IPS DF 4.7 (cell line): ENCODE measurements at regions not wholly inside any gene's neighbourhood (a gene's known extent, or its start where the extent isn't known, plus 50 kb on each side); places are given as distances from the start of the nearest gene placed in this dataset.
"Not testable (repeated sequence)": the region's sequence is repeated elsewhere in the genome, so short reads cannot be mapped to it uniquely, and the experiment has no call there.

Experiments
- DNase-seq: peaks from one replicate; pipeline ENCODE4 v3.0.0-alpha.2; 2013; ENCODE audit warnings: low spot score; ENCODE audit errors: extremely low read depth

DNA sequence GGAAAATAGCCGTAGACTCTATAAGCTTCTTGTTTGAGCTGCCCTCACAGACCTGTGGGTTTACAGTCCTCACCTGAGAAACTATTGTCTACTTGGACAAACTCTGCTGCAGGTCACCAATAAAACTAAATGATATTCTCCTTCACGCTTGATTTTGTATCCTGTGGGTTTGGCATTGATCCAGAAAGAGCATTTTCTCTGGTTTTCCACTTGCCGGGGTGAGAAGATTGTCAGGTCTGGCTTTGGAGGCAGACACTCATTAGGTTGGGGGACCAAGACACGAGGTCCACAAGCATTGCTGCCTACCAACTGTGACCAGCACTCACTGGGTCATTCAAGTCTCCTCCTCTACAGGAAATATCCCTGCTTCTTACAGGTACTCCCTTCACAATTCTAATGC, 68.5 kb downstream of the CDC14C start:
- no peak for DNase-seq

DNA sequence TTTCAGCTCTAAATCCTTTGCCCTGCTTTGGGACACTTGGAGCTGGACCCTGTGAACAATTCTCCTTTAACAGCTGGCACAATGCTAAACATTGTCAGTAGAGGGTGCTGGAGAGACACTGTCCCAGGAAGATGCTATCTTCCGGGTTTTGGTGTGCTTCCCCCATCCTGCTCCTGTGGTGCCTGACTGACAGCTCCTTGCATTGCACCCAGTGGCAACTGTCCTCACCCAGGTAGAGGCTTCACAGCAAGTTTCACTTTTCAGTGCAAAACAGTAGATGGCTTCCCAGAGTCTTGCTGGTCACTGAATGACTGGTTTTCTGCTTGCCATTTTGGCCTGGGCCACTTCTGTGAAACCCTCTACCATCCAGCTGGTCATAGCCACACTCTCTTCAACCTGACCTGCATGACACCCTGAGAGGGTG, 77.3 kb downstream of the CDC14C start:
- peak; percentile 78 for DNase-seq

DNA sequence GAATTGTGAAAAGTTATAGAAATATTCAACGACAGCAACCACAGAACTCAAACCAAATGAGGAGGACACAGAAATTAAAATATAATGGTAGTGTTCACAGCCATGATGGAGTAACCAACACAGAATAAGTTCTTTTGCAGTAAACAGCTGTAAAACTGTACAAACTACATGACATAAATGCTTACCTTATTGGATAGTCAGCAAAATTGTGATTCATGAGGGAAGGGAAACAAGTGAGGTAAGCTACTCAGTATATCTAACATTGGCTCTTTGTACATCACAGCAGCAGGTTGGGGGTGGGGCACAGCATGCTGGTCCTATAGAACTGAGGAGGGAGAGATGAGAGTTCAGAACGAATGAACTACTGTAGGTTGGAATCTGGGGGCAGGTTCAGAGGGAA, 86.4 kb downstream of the CDC14C start:
- DNase-seq: no peak

DNA sequence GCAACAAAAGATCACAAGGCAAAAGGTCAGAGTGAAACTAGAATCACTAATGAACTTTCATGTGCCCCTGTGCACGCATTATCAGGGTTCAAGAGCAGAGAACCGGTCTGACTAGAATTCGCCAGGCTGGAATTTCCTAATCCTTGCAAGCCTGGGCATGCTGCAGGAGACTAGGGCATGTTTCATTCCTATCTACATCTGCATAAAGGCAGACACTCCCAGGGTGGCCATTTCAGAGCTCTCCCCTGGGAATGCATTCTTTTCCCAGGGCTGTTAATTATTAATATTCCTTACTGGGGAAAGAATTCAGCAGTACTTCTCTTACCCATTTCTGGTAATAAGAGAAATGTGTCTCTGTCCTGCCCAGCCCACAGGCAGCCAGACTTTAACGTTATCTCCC, 90.5 kb downstream of the CDC14C start:
- no peak for DNase-seq

DNA sequence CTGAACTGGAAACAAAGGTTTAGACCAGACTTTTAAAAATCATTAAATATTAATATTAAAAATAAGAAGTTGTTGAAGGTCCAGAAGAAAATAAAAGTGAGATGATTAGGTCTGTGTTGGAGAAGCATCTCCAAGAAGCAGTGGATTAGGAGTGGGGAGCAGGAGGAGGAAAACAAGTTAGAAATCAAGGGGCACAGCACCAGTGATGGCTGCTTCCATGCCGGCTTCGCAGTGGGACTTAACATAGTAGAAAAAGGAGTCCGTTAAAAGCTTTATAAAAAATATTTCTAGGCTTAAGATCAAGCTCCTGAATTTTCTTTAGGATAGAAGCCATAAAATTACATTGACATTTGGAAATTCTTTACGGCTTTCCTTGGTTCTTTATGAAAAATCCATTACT, 95.8 kb downstream of the CDC14C start:
- no peak for DNase-seq

DNA sequence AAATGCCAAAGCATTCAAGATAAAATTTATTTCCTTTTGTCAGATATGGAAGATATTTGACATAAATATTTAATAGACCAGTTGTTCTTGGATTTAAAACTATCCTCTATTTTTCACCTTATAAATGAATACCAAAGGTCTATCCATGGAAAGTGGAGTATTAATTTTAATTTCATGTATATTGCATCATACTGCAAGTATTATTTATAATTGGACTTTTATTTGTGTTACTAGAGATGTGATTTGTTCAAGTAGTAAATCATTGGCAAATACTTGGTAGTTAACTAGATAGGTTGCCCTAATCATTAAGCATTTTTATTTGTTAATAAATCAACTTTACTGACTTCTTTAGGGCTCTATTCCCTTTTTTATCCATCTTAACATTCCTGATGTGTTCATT, 98.1 kb downstream of the CDC14C start:
- no peak for DNase-seq

DNA sequence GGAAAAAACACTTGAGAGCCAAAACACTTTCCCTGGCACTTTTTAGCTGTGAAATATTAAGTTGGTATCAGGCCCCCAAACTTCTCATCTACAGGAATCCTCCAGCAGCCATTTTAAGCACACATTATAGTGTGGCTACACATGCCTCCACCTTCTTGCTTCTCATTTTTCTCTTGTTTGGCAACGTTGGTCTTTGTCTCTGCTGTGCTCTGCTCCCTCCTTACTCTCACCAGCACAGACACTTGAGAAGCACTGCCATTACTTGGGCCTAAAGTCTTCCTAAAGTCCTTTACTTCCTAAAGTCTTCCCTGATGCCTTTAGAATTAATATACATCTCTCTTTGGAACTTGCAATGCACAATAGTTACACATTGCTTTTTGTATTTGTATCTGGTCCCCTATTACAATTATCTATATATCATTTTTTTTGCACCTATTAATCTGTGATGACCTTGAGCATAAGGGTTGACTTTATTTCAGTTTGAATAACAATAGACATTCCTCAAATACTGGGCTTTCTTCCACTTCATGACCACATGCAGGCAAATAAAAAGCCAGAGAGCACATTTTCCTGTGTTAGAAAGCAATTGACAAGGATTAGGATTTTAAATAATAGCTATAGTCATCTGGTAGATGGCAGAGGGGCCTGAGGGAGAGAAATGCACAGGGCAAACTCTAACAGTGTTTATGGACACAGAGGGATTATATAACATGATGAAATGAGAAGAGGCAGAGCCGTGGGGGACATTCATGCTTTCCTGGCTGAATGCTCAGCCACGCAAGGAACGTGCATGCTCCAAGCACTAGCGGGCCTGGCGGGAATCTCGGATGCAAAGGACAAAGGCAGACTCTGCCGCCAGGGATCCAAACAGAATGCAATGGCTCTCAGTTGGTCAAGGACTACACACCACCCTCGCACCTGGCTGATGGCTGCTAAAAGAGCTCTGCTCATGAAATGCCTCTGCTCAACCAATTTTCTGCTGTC, 99.3 kb downstream of the CDC14C start:
- DNase-seq: no peak

DNA sequence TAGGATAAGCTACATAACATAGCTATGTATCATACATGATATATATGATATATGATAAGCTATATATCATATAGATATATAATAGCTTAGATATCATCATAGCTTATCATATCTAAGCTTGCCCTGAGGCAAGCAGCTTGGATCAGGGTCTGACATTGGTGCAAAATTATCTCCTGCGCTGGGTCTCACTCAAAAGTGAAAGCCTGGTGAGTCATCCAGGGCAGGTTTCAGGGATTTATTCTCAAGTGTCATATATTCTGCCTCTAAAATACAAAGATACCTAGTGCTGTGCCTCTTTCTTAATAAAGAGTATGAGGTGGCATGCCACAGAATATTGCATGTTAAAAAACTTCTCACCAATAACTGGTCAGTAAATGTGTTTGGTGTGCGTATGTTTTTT, 105.9 kb downstream of the CDC14C start:
- DNase-seq: no peak

DNA sequence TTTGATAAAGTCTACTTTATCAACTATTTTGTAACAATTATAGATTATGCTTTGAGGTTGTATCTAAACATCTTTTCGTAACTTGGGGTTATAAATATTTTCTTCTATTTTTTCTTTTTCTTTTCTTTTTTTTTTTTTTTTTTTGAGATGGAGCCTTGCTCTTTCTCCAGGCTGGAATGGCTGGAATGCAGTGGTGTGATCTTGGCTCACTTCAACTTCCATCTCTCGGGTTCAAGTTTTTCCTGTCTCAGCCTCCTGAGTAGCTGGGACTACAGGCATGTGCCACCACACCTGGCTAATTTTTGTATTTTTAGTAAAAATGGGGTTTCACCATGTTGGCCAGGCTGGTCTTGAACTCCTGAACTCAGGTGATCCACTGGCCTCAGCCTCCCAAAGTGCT, 108.8 kb downstream of the CDC14C start:
- DNase-seq: not testable (repeated sequence)

DNA sequence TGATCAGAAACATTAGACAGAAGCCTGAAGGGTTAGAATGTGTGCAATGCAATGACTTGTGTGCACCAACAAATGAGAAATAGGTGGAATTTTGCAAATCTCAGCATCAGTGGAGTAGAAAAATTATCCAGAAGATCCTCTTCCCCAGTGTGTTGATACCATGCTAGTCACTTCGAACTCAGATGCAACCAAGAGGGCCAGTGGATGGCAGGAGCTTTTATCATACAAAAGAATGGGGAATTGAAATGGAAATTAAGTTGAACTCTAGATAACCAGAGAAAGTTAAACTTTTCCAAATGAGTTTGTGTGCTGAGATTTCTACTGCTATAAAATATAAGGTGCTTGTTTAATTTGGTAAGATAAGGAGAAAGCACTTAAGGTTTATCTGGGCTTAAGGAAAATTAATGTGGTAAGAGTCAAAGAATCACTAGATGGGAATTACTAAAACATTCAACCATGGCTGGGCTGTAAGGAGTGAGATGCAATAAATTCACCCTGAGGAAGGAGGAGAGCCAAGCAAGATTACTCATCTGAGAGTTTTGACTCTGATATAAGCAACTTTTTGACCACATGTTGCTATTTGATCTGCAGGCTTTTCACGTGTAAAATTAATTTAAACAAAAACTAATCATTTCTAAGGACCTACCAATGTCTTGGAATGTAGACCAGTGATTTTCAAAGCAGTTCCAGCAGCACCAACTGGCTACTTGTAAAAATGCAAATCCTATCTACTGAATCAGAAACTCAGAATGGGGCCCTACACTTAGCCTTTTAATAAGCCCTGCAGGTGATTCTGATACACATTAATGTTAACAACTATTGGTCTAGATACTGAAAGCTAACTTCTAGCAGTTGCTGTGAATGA, 113.2 kb downstream of the CDC14C start:
- DNase-seq: no peak

DNA sequence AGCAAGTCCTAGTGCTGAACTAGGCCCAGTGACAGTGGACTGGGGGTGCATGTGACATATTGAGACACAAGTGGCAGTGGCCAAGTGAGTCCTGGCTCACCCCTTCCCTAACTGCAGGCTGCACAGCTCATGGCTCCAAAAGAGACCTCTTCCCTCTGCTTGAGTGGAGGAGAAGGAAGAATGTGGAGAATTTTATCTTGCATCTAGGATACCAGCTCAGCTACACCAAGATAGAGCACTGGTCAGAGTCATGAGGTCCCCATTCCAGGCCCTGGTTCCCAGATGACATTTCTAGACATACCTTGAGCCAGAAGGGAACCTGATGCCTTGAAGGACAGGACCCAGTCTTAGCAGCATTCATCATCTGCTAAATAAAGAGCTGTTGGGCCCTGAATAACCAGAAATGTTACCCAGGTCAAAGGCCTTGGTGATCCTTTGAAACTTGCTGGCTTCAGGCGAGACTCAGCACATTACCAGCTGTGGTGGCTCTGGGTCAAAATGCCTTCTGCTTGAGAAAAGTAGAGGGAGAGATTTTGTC, 114.5 kb downstream of the CDC14C start:
- DNase-seq: no peak

DNA sequence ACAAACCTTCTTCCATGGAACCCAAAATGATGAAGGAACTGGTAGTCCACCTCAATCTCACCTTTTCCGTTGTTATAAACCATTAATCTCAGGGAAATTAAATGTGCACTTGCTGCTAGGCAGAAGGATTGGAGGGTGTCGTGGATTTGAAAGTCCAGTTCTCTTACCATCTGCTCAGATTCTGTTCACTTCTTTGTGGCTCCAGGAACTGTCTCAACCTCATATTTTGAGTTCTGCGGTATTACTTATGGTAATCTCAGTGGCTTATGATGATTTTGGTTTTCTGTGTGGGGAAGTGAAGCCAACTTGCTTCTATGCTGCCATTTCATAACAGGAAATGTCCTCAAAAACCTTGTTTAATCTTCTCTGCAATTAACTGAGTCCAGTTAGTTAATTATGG, 136.4 kb downstream of the CDC14C start:
- no peak for DNase-seq

DNA sequence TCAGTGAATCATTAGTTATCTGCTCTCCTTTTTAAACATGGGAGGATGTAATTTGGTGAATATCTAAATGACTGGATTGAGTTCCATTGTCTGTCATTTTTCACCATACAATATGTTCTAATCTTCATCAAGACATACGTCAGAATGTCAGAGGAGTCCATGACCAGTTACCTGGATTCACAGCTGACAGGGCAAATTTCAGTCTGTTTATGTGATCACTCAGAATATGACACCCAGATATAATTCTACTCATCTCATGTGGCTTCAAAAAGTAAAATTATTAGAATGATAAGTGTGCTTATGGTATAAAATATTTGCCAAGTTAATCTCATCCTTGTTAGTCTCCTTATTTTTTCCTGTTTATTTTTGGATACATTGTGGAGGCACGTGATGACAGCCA, 150.2 kb downstream of the CDC14C start:
- DNase-seq: no peak

DNA sequence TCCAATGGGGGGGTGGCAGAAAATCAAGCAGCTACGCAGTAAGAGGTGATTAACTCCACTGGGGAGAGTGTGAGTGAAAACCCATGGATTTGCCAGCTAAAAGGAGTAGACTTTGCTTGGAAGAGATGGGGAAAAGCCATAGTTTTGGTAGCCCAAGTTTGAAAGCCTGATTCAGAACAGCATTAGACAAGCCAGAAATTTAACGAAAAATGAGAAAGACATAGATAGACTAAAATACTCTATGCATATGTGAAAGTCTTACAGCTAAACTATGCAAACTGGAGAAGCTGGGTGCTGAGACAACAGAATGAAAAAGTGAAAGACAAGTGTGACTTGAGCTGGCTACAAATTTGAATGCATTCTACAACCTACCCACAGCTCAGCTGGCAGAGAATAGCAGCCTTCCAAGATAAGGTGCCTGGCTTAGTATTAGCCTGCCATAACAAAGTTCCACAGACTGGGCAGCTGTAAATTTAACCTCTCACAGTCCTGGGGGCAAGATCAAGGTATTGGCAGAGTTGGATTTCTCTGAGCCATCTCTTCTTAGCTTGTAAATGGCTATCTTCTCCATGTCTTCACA, 156.6 kb downstream of the CDC14C start:
- no peak for DNase-seq

DNA sequence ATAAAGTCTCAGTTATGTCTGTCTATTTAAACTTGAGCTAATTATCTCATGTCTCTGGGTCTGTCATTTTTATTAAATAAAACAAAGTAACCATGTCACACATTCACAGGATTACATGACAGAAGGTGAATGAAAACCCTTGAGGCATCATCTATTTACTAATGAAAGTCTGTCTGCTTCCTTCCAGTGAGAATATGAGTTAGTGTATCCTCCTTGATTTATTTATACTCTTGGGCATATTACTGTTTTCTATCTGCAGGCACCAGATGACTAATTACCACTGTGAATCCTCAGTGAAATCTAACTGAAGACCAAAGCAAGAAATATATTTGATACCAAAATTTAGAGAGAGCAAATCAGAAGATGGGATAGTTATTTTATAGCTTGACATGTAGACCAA, 163.7 kb downstream of the CDC14C start:
- no peak for DNase-seq

DNA sequence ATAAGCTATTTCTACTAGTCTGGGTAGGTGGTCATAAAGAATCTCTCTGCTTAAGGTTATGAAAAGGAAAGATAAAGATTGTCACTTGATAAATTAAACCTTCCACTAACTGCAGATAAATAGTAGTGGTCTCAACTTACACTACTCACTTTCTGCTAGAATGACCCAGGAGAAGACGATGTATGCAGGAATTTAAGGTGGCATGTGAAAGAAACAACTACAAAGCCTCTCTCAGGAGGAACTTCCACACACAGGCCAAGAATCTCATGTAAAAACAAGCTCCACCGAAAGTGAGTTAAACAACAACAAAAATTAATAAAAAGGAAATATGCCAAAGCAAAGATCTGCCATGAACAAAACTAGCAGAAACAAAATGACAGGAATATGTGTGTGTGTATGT, 165.4 kb downstream of the CDC14C start:
- no peak for DNase-seq

DNA sequence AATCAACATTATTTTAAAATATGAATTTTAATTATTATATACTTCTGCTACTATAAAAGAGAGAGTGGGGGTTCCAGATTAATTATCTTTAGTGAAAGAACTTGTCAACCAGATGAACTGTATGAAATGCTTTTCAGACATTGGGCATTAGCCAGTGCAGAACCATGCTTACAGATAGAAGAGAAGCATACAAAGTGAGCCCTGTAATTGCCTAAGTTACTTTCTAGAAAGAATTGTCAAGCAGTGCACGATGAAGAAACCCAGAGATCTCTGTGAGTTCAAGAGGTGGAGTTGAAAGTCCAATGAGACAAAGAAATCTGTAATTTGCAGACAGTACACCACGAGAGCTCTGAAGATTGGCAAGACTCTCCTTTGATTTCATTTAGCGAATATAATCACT, 166.7 kb downstream of the CDC14C start:
- DNase-seq: no peak

DNA sequence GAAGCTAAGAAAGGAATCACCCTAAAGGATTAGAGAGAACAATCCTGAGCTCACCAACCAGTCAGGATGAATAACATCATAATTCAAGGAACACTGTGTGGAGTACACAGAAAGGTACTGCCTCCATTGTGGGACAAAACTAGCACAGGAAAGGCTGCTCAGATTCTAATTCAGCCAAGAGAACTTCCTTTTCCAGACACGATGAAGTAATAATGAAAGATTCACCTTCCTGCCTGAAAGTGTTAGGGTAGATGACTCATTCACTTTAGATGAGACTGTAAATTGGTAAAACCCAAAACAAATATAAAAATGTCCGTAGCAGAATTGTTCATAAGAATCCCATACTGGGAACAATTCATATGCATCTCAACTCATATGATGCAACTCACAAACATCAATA, 167.2 kb downstream of the CDC14C start:
- DNase-seq: no peak

DNA sequence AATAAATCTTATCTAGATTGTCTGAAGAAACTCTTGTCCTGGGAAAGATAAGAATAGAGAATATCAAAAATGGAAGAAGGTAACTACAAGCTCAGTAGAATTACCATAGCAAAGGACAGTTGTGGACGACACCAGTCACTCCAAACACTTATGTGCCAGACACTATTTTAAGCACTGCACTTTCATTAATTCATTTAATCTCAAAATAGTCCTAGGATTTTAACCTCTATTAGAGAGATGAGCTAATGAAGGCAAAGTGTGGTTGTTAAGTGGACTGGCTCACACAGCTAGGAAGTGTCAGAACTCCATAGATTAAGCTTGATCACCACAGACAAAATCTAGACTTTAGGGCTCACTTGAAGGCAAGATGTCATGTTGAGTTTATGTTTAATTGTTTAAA, 168.9 kb downstream of the CDC14C start:
- DNase-seq: no peak

DNA sequence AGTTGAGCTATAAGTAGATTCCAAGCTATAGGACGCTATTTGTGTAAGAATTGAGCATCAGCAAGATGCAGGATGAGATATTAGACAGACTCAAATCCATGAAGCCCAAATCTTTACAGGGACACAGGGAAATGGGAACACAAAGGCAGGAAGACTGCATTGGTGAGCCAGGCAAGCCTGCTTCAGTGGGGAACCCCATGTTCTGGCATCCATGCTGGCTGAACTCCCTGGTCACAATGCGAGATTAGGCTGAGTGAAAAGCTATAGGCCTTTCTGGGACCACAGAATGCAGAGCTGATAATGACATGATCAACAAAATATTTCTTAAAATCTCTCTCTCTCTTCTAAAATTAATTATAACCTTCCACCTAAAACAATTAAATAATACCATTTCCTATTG, 170.5 kb downstream of the CDC14C start:
- DNase-seq: no peak

DNA sequence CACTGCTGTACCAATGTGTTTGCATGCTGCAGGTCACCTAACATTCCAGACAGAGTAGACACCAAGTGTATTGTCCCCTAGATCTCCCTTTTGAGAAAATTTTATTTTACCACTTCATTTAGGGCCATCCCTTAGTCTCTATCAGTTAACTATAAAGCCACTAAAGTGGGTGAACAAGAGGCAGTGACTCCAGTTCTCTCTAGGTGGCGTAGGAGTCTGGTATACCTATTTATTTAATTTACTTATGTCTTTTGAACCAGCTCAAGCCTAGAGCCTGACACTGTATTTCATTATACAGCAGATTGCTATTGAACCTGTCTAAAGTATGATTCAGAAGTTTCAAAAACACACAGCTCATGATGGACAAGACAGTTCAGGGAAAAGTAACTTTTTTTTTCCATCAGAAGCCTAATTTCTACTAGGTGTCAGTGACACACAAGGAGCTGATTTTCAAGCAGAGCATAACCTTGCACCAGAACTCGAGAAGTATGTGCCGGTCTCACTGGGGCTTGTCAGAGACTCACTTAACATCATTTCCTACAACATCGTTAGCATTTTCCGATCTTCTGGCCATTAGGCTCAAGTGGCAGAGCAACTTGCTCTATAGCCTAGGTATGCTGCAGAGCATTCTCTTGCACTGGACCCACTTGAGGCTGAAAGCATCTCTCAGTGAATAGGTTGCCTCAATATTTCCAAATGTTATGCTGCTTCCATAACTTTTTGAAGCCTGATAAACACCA, 175.4 kb downstream of the CDC14C start:
- no peak for DNase-seq
